Mesenteric fat pad (tissue), 1 donor: ENCODE measurements at regions not wholly inside any gene's neighbourhood (a gene's known extent, or its start where the extent isn't known, plus 50 kb on each side); places are given as distances from the start of the nearest gene placed in this dataset.
"Not testable (repeated sequence)": the region's sequence is repeated elsewhere in the genome, so short reads cannot be mapped to it uniquely, and the experiment has no call there.

Experiments used
- DNase-seq: peaks from one replicate; pipeline ENCODE4 v3.0.0-alpha.2; 2020; ENCODE audit warnings: low spot score
- donor health status: DM: yes; HTN: yes; CAD: no.

GRCh38 chr2:89833116-89833779, 1141.8 kb downstream of the RPIA start:
- no peak for DNase-seq

GRCh38 chr2:89833780-89834117, 1142.3 kb downstream of the RPIA start:
- no peak for DNase-seq

- DNase-seq: no peak
Observed at GRCh38 chr2:89834306-89834705, 1142.8 kb downstream of the RPIA start.

- not testable (repeated sequence) for DNase-seq
Observed at GRCh38 chr2:89836326-89836725, 1144.9 kb downstream of the RPIA start.

- no peak for DNase-seq
Observed at GRCh38 chr2:89837962-89838625, 1146.6 kb downstream of the RPIA start.

- not testable (repeated sequence) for DNase-seq
Observed at GRCh38 chr2:89840175-89840574, 1148.7 kb downstream of the RPIA start.

GRCh38 chr2:89840781-89841475, 1149.5 kb downstream of the RPIA start:
- not testable (repeated sequence) for DNase-seq

GRCh38 chr2:89841476-89841840, 1150.0 kb downstream of the RPIA start:
- DNase-seq: no peak

- no peak for DNase-seq
Observed at GRCh38 chr2:89842180-89842908, 1150.9 kb downstream of the RPIA start.

- DNase-seq: no peak
Observed at GRCh38 chr2:89844221-89844943, 1152.9 kb downstream of the RPIA start.

- no peak for DNase-seq
Observed at GRCh38 chr2:89845532-89845931, 1154.1 kb downstream of the RPIA start.

- DNase-seq: no peak
Observed at GRCh38 chr2:89848114-89848513, 1156.6 kb downstream of the RPIA start.

- no peak for DNase-seq
Observed at GRCh38 chr2:89848763-89849368, 1157.4 kb downstream of the RPIA start.

- DNase-seq: no peak
Observed at GRCh38 chr2:89849731-89850130, 1158.3 kb downstream of the RPIA start.

- no peak for DNase-seq
Observed at GRCh38 chr2:89850481-89850880, 1159.0 kb downstream of the RPIA start.

- DNase-seq: no peak
Observed at GRCh38 chr2:89850881-89851582, 1159.6 kb downstream of the RPIA start.

- no peak for DNase-seq
Observed at GRCh38 chr2:89851583-89851905, 1160.1 kb downstream of the RPIA start.

GRCh38 chr2:89853427-89853826, 1162.0 kb downstream of the RPIA start:
- DNase-seq: not testable (repeated sequence)

- not testable (repeated sequence) for DNase-seq
Observed at GRCh38 chr2:89855752-89856151, 1164.3 kb downstream of the RPIA start.

- DNase-seq: not testable (repeated sequence)
Observed at GRCh38 chr2:89856305-89856704, 1164.8 kb downstream of the RPIA start.
